GM23248 (cell line): ENCODE measurements at regions not wholly inside any gene's neighbourhood (a gene's known extent, or its start where the extent isn't known, plus 50 kb on each side); places are given as distances from the start of the nearest gene placed in this dataset.

Experiments used
- EZH2 ChIP-seq: fragments of 200-600 bp; sonication (generic); IDR thresholded peaks from 2 replicates; pipeline ENCODE4 v1.6.1; 2018; ENCODE audit warnings: antibody characterized with exemption, mild to moderate bottlenecking; ENCODE audit not compliant: insufficient read depth, poor library complexity, severe bottlenecking
- EZH2phosphoT487 ChIP-seq: fragments of 200-600 bp; sonication (generic); IDR thresholded peaks from 2 replicates; pipeline ENCODE4 v1.6.1; 2018; ENCODE audit warnings: antibody characterized with exemption, moderate library complexity, mild to moderate bottlenecking, low read depth; ENCODE audit not compliant: insufficient read depth

DNA sequence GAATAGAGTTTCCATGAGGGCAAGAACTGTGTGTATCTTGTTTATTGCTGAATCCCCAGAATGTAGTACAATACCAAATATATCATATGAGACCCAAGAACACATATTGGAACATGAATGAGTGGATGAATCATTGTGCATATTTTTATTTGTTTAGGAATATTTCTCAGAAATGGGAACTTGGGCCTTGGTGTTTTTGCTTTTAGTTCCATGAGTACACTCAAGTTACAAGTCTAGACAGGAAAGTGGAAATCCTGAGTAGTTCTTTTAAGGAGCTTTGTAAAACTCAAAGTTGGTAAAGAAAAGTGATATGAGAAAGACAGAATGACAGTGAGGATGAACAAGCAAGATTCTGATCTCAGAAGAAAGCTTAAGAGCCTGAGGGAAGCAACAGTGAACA, 647.0 kb downstream of the EFNA5 start:
- TF ChIP-seq EZH2 (no peak), EZH2phosphoT487 (no peak)
